H9 (cell line): ENCODE measurements at regions not wholly inside any gene's neighbourhood (a gene's known extent, or its start where the extent isn't known, plus 50 kb on each side); places are given as distances from the start of the nearest gene placed in this dataset.

Experiments used
- DNase-seq: peaks from one replicate; pipeline ENCODE4 v3.0.0-alpha.2; 2017
- H2AFZ ChIP-seq: one replicate; pipeline ENCODE4 v1.6.1; 2013; ENCODE audit warnings: mild to moderate bottlenecking, low read length, control low read depth, moderate library complexity
- H2AK5ac ChIP-seq: 2 replicates; pipeline ENCODE4 v1.6.1; 2013; ENCODE audit warnings: low read length, control low read depth, mixed read lengths; ENCODE audit not compliant: insufficient read length
- H2BK120ac ChIP-seq: one replicate; pipeline ENCODE4 v1.6.1; 2013; ENCODE audit warnings: low read depth, mild to moderate bottlenecking, low read length, control low read depth, inconsistent platforms; ENCODE audit not compliant: poor library complexity, severe bottlenecking
- H2BK12ac ChIP-seq: 2 replicates; pipeline ENCODE4 v1.6.1; 2013; ENCODE audit warnings: low read length, control low read depth, mixed read lengths, low read depth; ENCODE audit not compliant: insufficient read length
- H2BK15ac ChIP-seq: 2 replicates; pipeline ENCODE4 v1.6.1; 2013; ENCODE audit warnings: low read depth, low read length, control low read depth
- H2BK20ac ChIP-seq: one replicate; pipeline ENCODE4 v1.6.1; 2013; ENCODE audit warnings: low read depth, mild to moderate bottlenecking, low read length, control low read depth, inconsistent platforms; ENCODE audit not compliant: poor library complexity, severe bottlenecking
- H2BK5ac ChIP-seq: 2 replicates; pipeline ENCODE4 v1.6.1; 2013; ENCODE audit warnings: low read length, control low read depth, mixed read lengths; ENCODE audit not compliant: insufficient read length
- H3K14ac ChIP-seq: 2 replicates; pipeline ENCODE4 v1.6.1; 2013; ENCODE audit warnings: low read length, control low read depth; ENCODE audit not compliant: insufficient read depth
- H3K18ac ChIP-seq: 2 replicates; pipeline ENCODE4 v1.6.1; 2013; ENCODE audit warnings: low read depth, mild to moderate bottlenecking, mixed read lengths, low read length, control low read depth; ENCODE audit not compliant: insufficient read length
- H3K23ac ChIP-seq: 2 replicates; pipeline ENCODE4 v1.6.1; 2013; ENCODE audit warnings: low read length, control low read depth, mixed read lengths, low read depth; ENCODE audit not compliant: insufficient read length
- H3K23me2 ChIP-seq: 2 replicates; pipeline ENCODE4 v1.6.1; 2013; ENCODE audit warnings: low read depth, mild to moderate bottlenecking, mixed read lengths, low read length, control low read depth; ENCODE audit not compliant: insufficient read length, poor library complexity, severe bottlenecking
- H3K27ac ChIP-seq: 2 replicates; pipeline ENCODE4 v1.5.1; 2013; ENCODE audit warnings: low read length, control low read depth, mixed read lengths, low read depth; ENCODE audit not compliant: insufficient read length
- H3K27me3 ChIP-seq: 2 replicates; pipeline ENCODE4 v1.6.1; 2013; ENCODE audit warnings: low read length, control low read depth, inconsistent platforms; ENCODE audit not compliant: insufficient read depth
- H3K4ac ChIP-seq: 2 replicates; pipeline ENCODE4 v1.6.1; 2013; ENCODE audit warnings: low read depth, mild to moderate bottlenecking, control low read depth, inconsistent platforms, low read length, moderate library complexity
- H3K4me1 ChIP-seq: 2 replicates; pipeline ENCODE4 v1.6.1; 2013; ENCODE audit warnings: low read length, control low read depth, inconsistent platforms; ENCODE audit not compliant: insufficient read depth
- H3K4me2 ChIP-seq: 2 replicates; pipeline ENCODE4 v1.6.1; 2013; ENCODE audit warnings: low read length, control low read depth, mixed read lengths; ENCODE audit not compliant: insufficient read length, insufficient read depth
- H3K56ac ChIP-seq: 2 replicates; pipeline ENCODE4 v1.6.1; 2013; ENCODE audit warnings: low read depth, mild to moderate bottlenecking, mixed read lengths, low read length, control low read depth; ENCODE audit not compliant: insufficient read length
- H3K79me1 ChIP-seq: 2 replicates; pipeline ENCODE4 v1.6.1; 2013; ENCODE audit warnings: low read depth, mild to moderate bottlenecking, moderate library complexity, low read length, control low read depth, inconsistent platforms; ENCODE audit not compliant: insufficient read depth, poor library complexity, severe bottlenecking
- H3K79me2 ChIP-seq: 2 replicates; pipeline ENCODE4 v1.6.1; 2013; ENCODE audit warnings: low read length, control low read depth, inconsistent platforms; ENCODE audit not compliant: insufficient read depth
- H3K9ac ChIP-seq: 2 replicates; pipeline ENCODE4 v1.6.1; 2013; ENCODE audit warnings: low read length, control low read depth, mixed read lengths; ENCODE audit not compliant: insufficient read length; ENCODE audit errors: extremely low read depth
- H3K9me3 ChIP-seq: one replicate; pipeline ENCODE4 v1.6.1; 2013; ENCODE audit warnings: low read depth, low read length, inconsistent platforms; ENCODE audit not compliant: control insufficient read depth
- H3T11ph ChIP-seq: one replicate; pipeline ENCODE4 v1.6.1; 2013; ENCODE audit warnings: mild to moderate bottlenecking, low read length, control low read depth, inconsistent platforms
- H4K20me1 ChIP-seq: one replicate; pipeline ENCODE4 v1.6.1; 2013; ENCODE audit not compliant: control insufficient read depth, insufficient read length, insufficient read depth
- H4K5ac ChIP-seq: 2 replicates; pipeline ENCODE4 v1.6.1; 2013; ENCODE audit warnings: low read depth, mild to moderate bottlenecking, mixed read lengths, low read length, control low read depth; ENCODE audit not compliant: insufficient read length
- H4K8ac ChIP-seq: replicated peaks from 2 replicates; pipeline ENCODE4 v1.6.1; 2013; ENCODE audit warnings: low read length, control low read depth, mixed read lengths, low read depth; ENCODE audit not compliant: insufficient read length
- H4K91ac ChIP-seq: 2 replicates; pipeline ENCODE4 v1.6.1; 2013; ENCODE audit warnings: low read depth, mild to moderate bottlenecking, moderate library complexity, mixed read lengths, low read length, control low read depth; ENCODE audit not compliant: insufficient read length
- H3K27ac Mint-ChIP-seq, 3 experiments: 2 replicates in 2 of 3; 3 replicates in 1 of 3; pipeline ENCODE4 v1.8.0; 2020 to 2021; ENCODE audit warnings: mixed read lengths in 3 of 3, mild to moderate bottlenecking in 1 of 3, moderate library complexity in 1 of 3
- H3K27me3 Mint-ChIP-seq: 2 replicates; pipeline ENCODE4 v1.8.0; 2021; ENCODE audit warnings: low read depth, mild to moderate bottlenecking, moderate library complexity, mixed read lengths
- H3K36me3 Mint-ChIP-seq, 3 experiments: 2 replicates in 2 of 3; 3 replicates in 1 of 3; pipeline ENCODE4 v1.8.0; 2020 to 2021; ENCODE audit warnings: low read depth in 3 of 3, mixed read lengths in 3 of 3; ENCODE audit not compliant: insufficient read depth in 1 of 3
- H3K4me1 Mint-ChIP-seq, 2 experiments: 2 replicates each; pipeline ENCODE4 v1.8.0; 2020; ENCODE audit warnings: mixed read lengths in 2 of 2
- H3K4me3 Mint-ChIP-seq, 2 experiments: 2 replicates in 1 of 2; 3 replicates in 1 of 2; pipeline ENCODE4 v1.8.0; 2020 to 2021; ENCODE audit warnings: mild to moderate bottlenecking in 2 of 2, mixed read lengths in 2 of 2, moderate library complexity in 1 of 2
- H3K9me3 Mint-ChIP-seq, 2 experiments: 2 replicates in 1 of 2; 3 replicates in 1 of 2; pipeline ENCODE4 v1.8.0; 2020; ENCODE audit warnings: mild to moderate bottlenecking in 2 of 2, mixed read lengths in 2 of 2, moderate library complexity in 1 of 2
- CTCF ChIP-seq: fragments of 200-600 bp; sonication (generic); conservative IDR thresholded peaks from 3 replicates; pipeline ENCODE4 v1.8.0; 2021; ENCODE audit warnings: antibody characterized with exemption, mild to moderate bottlenecking
- WGBS: extraction: QIAGEN DNeasy Blood & Tissue Kit; methylation state at CpG from one replicate; pipeline ENCODE4 v1.1.7; 2013; ENCODE audit warnings: missing lambda C conversion rate, low lambda C conversion rate, mixed read lengths; ENCODE audit not compliant: insufficient read length; ENCODE audit errors: extremely low coverage; 5-methylcytosine and 5-hydroxymethylcytosine counted together

- H4K91ac ChIP-seq, result no peak overlapping the region
- no peaks in the 10 kb centered on the region for H3K79me1 ChIP-seq
- H2BK5ac ChIP-seq, result no peak overlapping the region
- Mint-ChIP-seq H3K4me3 (no peak overlapping the region), H3K27ac (no peak overlapping the region; a peak in 1 of 7 replicates), H3K36me3 (peaks cover 0 to 16% (median 5%) of the 10 kb centered on the region in 3 experiments; a peak in 4 of 7 replicates), H3K27me3 (no peaks in the 10 kb centered on the region), H3K4me1 (no peaks in the 10 kb centered on the region), H3K9me3 (peaks cover 70 to 87% of the 10 kb centered on the region in 2 experiments)
- H3K4ac ChIP-seq, result no peak overlapping the region
- no peak overlapping the region for H3K14ac ChIP-seq
- H3K4me1 ChIP-seq, result no peaks in the 10 kb centered on the region
- no peak overlapping the region for H2AFZ ChIP-seq
- no peaks in the 10 kb centered on the region for H4K20me1 ChIP-seq
- no peaks in the 10 kb centered on the region for H3K79me2 ChIP-seq
- H2BK20ac ChIP-seq, result no peak overlapping the region
- H3K23ac ChIP-seq, result no peak overlapping the region
- H3K56ac ChIP-seq, result no peak overlapping the region
- H4K8ac ChIP-seq, result no peak overlapping the region
- no peak overlapping the region for H4K5ac ChIP-seq
- H2AK5ac ChIP-seq, result no peak overlapping the region
- WGBS, result no CpG with 5 or more reads among the region's 11 CpGs
- no peak overlapping the region for H3K9ac ChIP-seq
- H2BK120ac ChIP-seq, result no peak overlapping the region
- TF ChIP-seq CTCF, result no peak
- no peaks in the 10 kb centered on the region for H3K23me2 ChIP-seq
- no peak overlapping the region for H3T11ph ChIP-seq
- DNase-seq, result no peak
- H3K18ac ChIP-seq, result no peak overlapping the region
- H2BK12ac ChIP-seq, result no peak overlapping the region
- peaks cover 99% of the 10 kb centered on the region for H3K9me3 ChIP-seq
- H3K27me3 ChIP-seq, result no peaks in the 10 kb centered on the region
- H3K27ac ChIP-seq, result no peak overlapping the region
- no peak overlapping the region for H2BK15ac ChIP-seq
- no peak overlapping the region for H3K4me2 ChIP-seq
Measured at GRCh38 chr22:47389201-47389600, 626.8 kb downstream of the TBC1D22A start.
